IMR-90 (cell line): ENCODE measurements at regions not wholly inside any gene's neighbourhood (a gene's known extent, or its start where the extent isn't known, plus 50 kb on each side); places are given as distances from the start of the nearest gene placed in this dataset.

ENCODE experiments used
- ATAC-seq: fragments of 200-7000 bp; cut with Tn5 transposase; 2 replicates; pipeline ENCODE4 v1.9.1; 2020; ENCODE audit warnings: low read depth, mild to moderate bottlenecking, moderate library complexity
- BruUV-seq: library from RNA; stranded (reverse); fragments of 400-500 nt; replicated peaks from 2 replicates; lab custom pipeline; 2021; lab: Mats Ljungman, UMichigan
- CTCF ChIA-PET: fragments of 300-600 bp; formaldehyde crosslinking; extraction: SDS; loops from one replicate; lab custom pipeline; 2021; ENCODE audit warnings: antibody characterized with exemption; lab: Yijun Ruan, JAX
- POLR2A ChIA-PET: fragments of 300-600 bp; sonication (Branson Sonifier 250); formaldehyde crosslinking; loops from one replicate; lab custom pipeline; 2022; ENCODE audit warnings: antibody characterized with exemption; ENCODE audit not compliant: unreplicated experiment; lab: Charles Lee
- DNase-seq: peaks from one replicate; pipeline ENCODE4 v3.0.0; 2013
- H2AFZ ChIP-seq: replicated peaks from 2 replicates; pipeline ENCODE3; 2013; ENCODE audit warnings: low read length, mild to moderate bottlenecking; ENCODE audit not compliant: poor library complexity
- H2AK5ac ChIP-seq: 2 replicates; pipeline ENCODE4 v1.6.1; 2013; ENCODE audit warnings: low read depth, low read length, inconsistent platforms
- H2AK9ac ChIP-seq: replicated peaks from 2 replicates; pipeline ENCODE3; 2013; ENCODE audit warnings: mild to moderate bottlenecking, low read depth, low read length, moderate library complexity; ENCODE audit not compliant: poor library complexity
- H2BK120ac ChIP-seq: 2 replicates; pipeline ENCODE4 v1.6.1; 2013; ENCODE audit warnings: low read depth, low read length, inconsistent platforms
- H2BK15ac ChIP-seq: 3 replicates; pipeline ENCODE4 v1.6.1; 2013; ENCODE audit warnings: low read depth, low read length, inconsistent platforms
- H2BK20ac ChIP-seq: 2 replicates; pipeline ENCODE4 v1.6.1; 2013; ENCODE audit warnings: low read depth, mild to moderate bottlenecking, inconsistent platforms, low read length, moderate library complexity
- H2BK5ac ChIP-seq: 2 replicates; pipeline ENCODE4 v1.6.1; 2013; ENCODE audit warnings: mild to moderate bottlenecking, low read depth, low read length, inconsistent platforms; ENCODE audit not compliant: poor library complexity, severe bottlenecking
- H3K14ac ChIP-seq: replicated peaks from 2 replicates; pipeline ENCODE4 v1.6.1; 2013; ENCODE audit warnings: low read depth, low read length, inconsistent platforms
- H3K18ac ChIP-seq: 2 replicates; pipeline ENCODE4 v1.6.1; 2013; ENCODE audit warnings: low read depth, low read length, control low read depth
- H3K23ac ChIP-seq: 2 replicates; pipeline ENCODE4 v1.6.1; 2013; ENCODE audit warnings: low read depth, low read length, inconsistent platforms
- H3K27ac ChIP-seq: 2 replicates; pipeline ENCODE4 v1.5.1; 2013; ENCODE audit warnings: mild to moderate bottlenecking, control low read depth, low read length; ENCODE audit not compliant: insufficient read depth
- H3K27me3 ChIP-seq: 2 replicates; pipeline ENCODE4 v1.6.1; 2013; ENCODE audit warnings: low read length; ENCODE audit not compliant: control insufficient read depth, insufficient read depth
- H3K36me3 ChIP-seq: 2 replicates; pipeline ENCODE4 v1.6.1; 2013; ENCODE audit warnings: low read length, mixed read lengths; ENCODE audit not compliant: control insufficient read depth, insufficient read depth
- H3K4ac ChIP-seq: 2 replicates; pipeline ENCODE4 v1.6.1; 2013; ENCODE audit warnings: low read depth, low read length, inconsistent platforms
- H3K4me1 ChIP-seq: 2 replicates; pipeline ENCODE4 v1.6.1; 2013; ENCODE audit warnings: low read length, mixed read lengths; ENCODE audit not compliant: control insufficient read depth, insufficient read depth
- H3K4me2 ChIP-seq: 2 replicates; pipeline ENCODE4 v1.6.1; 2013; ENCODE audit warnings: low read depth, mild to moderate bottlenecking, control low read depth, low read length, moderate library complexity
- H3K4me3 ChIP-seq: 2 replicates; pipeline ENCODE4 v1.5.1; 2013; ENCODE audit warnings: low read depth, mild to moderate bottlenecking, control low read depth, low read length, moderate library complexity; ENCODE audit not compliant: insufficient read depth
- H3K56ac ChIP-seq: 2 replicates; pipeline ENCODE4 v1.6.1; 2013; ENCODE audit warnings: low read length, inconsistent platforms; ENCODE audit not compliant: insufficient read depth; ENCODE audit errors: extremely low read depth
- H3K79me1 ChIP-seq, 2 experiments: 2 replicates each; pipeline ENCODE4 v1.6.1; 2013; ENCODE audit warnings: low read length in 2 of 2, inconsistent platforms in 1 of 2, low read depth in 1 of 2
- H3K9ac ChIP-seq: 2 replicates; pipeline ENCODE4 v1.6.1; 2013; ENCODE audit warnings: low read depth, low read length, control low read depth
- H3K9me1 ChIP-seq: 2 replicates; pipeline ENCODE4 v1.6.1; 2013; ENCODE audit warnings: low read length, inconsistent platforms; ENCODE audit not compliant: insufficient read depth
- H3K9me3 ChIP-seq: 2 replicates; pipeline ENCODE4 v1.6.1; 2013; ENCODE audit warnings: low read length; ENCODE audit not compliant: control insufficient read depth, insufficient read depth
- H4K20me1 ChIP-seq: 2 replicates; pipeline ENCODE4 v1.6.1; 2013; ENCODE audit warnings: low read length, inconsistent platforms; ENCODE audit not compliant: insufficient read depth
- H4K5ac ChIP-seq: 2 replicates; pipeline ENCODE4 v1.6.1; 2013; ENCODE audit warnings: mild to moderate bottlenecking, low read depth, low read length, control low read depth
- H4K8ac ChIP-seq, 2 experiments: 2 replicates each; pipeline ENCODE4 v1.6.1; 2013; ENCODE audit warnings: low read depth in 2 of 2, low read length in 2 of 2, control low read depth in 1 of 2, inconsistent platforms in 1 of 2
- H4K91ac ChIP-seq: 2 replicates; pipeline ENCODE4 v1.6.1; 2013; ENCODE audit warnings: low read depth, low read length, inconsistent platforms; ENCODE audit not compliant: insufficient read depth
- BHLHE40 ChIP-seq: fragments of 150-350 bp; IDR thresholded peaks from 2 replicates; pipeline ENCODE4 v1.6.1; 2016; ENCODE audit warnings: mild to moderate bottlenecking, low read depth, low read length
- FOS ChIP-seq: fragments of 150-350 bp; IDR thresholded peaks from 2 replicates; pipeline ENCODE4 v1.6.1; 2016; ENCODE audit warnings: low read depth, low read length
- MAFK ChIP-seq: IDR thresholded peaks from 2 replicates; pipeline ENCODE4 v1.6.1; 2012; ENCODE audit warnings: low read depth, low read length, improper control_type of control experiment
- MAZ ChIP-seq: IDR thresholded peaks from 2 replicates; pipeline ENCODE4 v1.6.1; 2012; ENCODE audit warnings: low read depth, mild to moderate bottlenecking, low read length, improper control_type of control experiment, moderate library complexity, borderline replicate concordance
- MXI1 ChIP-seq: IDR thresholded peaks from 2 replicates; pipeline ENCODE4 v1.6.1; 2012; ENCODE audit warnings: low read depth, mild to moderate bottlenecking, low read length, moderate library complexity, borderline replicate concordance
- POLR2A ChIP-seq: IDR thresholded peaks from 2 replicates; pipeline ENCODE4 v1.6.1; 2012; ENCODE audit warnings: mild to moderate bottlenecking, low read depth, low read length
- RAD21 ChIP-seq: IDR thresholded peaks from 2 replicates; pipeline ENCODE4 v1.6.1; 2012; ENCODE audit warnings: low read length, improper control_type of control experiment
- RFX5 ChIP-seq: IDR thresholded peaks from 2 replicates; pipeline ENCODE4 v1.8.0; 2012; ENCODE audit warnings: low read depth, mild to moderate bottlenecking, low read length, moderate library complexity
- SMC3 ChIP-seq: fragments of 150-350 bp; IDR thresholded peaks from 2 replicates; pipeline ENCODE4 v1.6.1; 2016; ENCODE audit warnings: low read depth, mild to moderate bottlenecking, antibody characterized with exemption, low read length, moderate library complexity
- WGBS, 2 experiments: methylation state at CpG; one replicate each; pipeline versions ENCODE4 v1.1.5 to v1.1.7; 2013; ENCODE audit warnings: missing lambda C conversion rate in 2 of 2; ENCODE audit not compliant: insufficient read length in 1 of 2; ENCODE audit errors: extremely low coverage in 2 of 2; 5-methylcytosine and 5-hydroxymethylcytosine counted together
- dilution Hi-C: fragments of 300-500 bp; cut with HindIII; formaldehyde crosslinking; loops from one replicate; pipeline ENCODE4 v1.14.3; 2018; ENCODE audit warnings: low sequenced_read_pairs; ENCODE audit not compliant: unreplicated experiment
- in situ Hi-C: fragments of 300-500 bp; cut with MboI; formaldehyde crosslinking; loops from 3 replicates; pipeline ENCODE4 v1.14.3; 2019; ENCODE audit warnings: low sequenced_read_pairs, inconsistent platforms, mixed read lengths
- intact Hi-C: fragments of 100-400 bp; cut with micrococcal nuclease; formaldehyde crosslinking; loops from 2 replicates; pipeline ENCODE4 v1.10.0; 2022

DNA sequence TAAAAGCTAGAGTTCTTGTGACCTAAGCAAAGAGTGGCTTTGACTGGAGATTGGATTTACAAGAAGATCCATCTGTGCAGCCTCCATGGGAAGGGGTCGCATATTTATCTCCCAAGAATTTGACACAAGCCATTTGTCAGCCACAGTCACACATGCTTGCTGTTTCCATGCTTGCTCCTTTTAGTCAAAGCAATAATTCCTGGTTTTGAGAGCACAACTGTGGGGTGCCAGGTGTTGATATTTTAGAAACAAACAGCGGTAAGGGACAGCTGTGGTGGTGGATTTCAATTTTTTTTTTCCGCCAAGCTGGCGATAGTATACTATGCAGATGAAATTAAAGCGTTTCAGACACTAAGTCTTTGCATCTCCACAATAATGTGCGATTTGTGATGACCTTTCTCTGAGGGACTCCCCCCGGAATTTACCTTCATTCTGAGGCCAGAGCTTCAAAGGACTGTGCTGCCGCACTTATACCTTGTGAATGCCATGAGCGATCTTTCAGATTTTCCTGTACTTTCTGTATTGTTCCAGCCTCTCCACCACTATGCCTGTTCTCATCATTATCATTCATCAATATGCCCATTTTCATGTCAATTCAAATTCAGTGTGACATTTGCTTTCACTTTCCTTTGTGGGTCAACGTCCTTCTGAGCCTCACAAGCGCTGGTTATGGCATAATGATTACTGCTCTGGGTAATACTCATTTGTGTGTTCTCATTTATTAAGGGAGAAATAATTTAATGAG lies 108.2 kb upstream of the KBTBD8 start:
- Histone ChIP-seq H3K56ac (no peak overlapping the region), H3K18ac (no peak overlapping the region), H4K5ac (no peak overlapping the region), H4K91ac (no peak overlapping the region), H3K14ac (no peak overlapping the region), H4K20me1 (no peaks in the 10 kb centered on the region), H3K4me2 (no peak overlapping the region), H2BK120ac (no peak overlapping the region), H3K27ac (no peak overlapping the region), H3K27me3 (no peaks in the 10 kb centered on the region; the same call in 1 of the 2 replicates), H3K4ac (no peak overlapping the region), H2AK5ac (no peak overlapping the region), H3K9ac (no peak overlapping the region), H3K4me3 (no peak overlapping the region), H4K8ac (no peak overlapping the region), H3K4me1 (no peaks in the 10 kb centered on the region), H3K9me3 (no peaks in the 10 kb centered on the region), H2AK9ac (no peak overlapping the region), H2BK20ac (no peak overlapping the region), H3K79me1 (no peaks in the 10 kb centered on the region), H3K36me3 (no peaks in the 10 kb centered on the region), H2BK15ac (no peak overlapping the region), H3K9me1 (no peaks in the 10 kb centered on the region), H2BK5ac (no peak overlapping the region), H2AFZ (no peak overlapping the region), H3K23ac (no peak overlapping the region)
- WGBS, 2 experiments: 49% methylated on average over 4 of the region's 11 CpGs; no CpG with 5 or more reads in 1 of the 2 experiments
- DNase-seq (no peak), ATAC-seq (no peak)
- intact Hi-C loops (no loop called here), dilution Hi-C loops (no loop called here), in situ Hi-C loops (no loop called here)
- no TSS peak for BruUV-seq
- ChIA-PET POLR2A (no interaction called here), CTCF (no interaction called here)
- TF ChIP-seq MAFK (no peak), BHLHE40 (no peak), RFX5 (no peak), FOS (no peak), MAZ (no peak), SMC3 (no peak), RAD21 (no peak), MXI1 (no peak), POLR2A (no peak)
